Activated CD8-positive, alpha-beta memory T cell treated with anti-CD3 and anti-CD28 coated beads for 48 hours (primary cell): ENCODE measurements at regions not wholly inside any gene's neighbourhood (a gene's known extent, or its start where the extent isn't known, plus 50 kb on each side); places are given as distances from the start of the nearest gene placed in this dataset.

ENCODE experiments used
- DNase-seq, 3 experiments: peaks; one replicate each; pipeline ENCODE4 v3.0.0-alpha.2; 2020; ENCODE audit warnings: low read depth in 2 of 3, low spot score in 2 of 3

DNA sequence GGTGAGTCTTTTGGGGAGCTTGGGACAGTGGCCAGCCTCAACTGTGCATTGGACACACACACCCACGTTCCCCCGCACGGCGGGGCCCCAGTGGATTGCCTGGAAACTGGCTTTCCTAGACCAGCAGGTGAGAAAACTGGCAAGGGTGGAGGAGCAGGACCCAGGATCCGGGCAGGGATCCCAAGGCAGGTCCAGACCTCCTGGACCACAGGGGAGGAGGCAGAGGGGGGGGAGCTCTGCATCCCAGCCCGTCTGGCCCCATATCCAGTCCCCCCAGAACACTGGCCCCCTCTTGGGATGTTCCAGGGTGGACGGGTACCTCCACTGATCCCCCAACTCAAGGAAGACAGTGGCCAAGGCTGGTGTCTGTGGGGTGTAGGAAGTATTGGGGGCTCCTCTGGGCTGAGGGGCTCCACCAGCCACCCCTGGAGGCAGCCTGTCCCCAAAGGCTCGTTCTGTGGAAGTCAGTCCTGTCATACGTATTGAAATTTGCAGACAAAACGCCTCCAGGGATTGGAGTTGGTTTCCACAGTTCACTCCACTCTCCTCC is 89.3 kb upstream of the LINC01488 start:
- no peak for DNase-seq

DNA sequence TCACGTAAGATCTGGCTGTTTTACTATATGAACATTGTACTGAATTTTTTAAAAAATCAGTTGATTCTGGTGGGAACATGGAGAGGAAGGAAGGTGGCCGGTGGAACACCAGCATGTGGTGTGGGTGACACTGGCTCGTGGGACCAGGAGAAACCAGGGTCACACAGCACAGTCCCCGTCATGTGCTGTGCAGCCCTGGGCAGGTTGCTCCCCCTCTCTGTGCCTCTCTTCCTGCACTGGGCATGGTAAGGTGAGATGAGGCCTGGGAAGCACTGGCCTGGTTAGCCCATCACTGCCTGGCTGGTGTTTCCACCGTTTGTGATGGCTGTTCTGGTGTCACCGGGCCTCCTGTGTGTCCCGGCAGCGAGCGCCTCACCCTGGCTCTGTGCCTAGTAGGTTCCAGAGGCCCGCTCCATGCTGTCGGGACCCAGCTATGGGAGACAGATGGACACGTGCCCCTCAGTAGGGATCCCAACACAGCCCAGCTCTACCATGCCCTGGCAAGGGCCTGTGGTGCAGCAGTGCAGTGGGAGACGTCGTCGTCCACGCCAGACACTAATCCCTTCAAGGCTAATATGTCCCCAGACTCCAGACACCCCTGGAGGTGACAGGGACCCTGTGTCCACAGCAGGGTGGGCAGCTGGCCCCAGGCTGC is 88.2 kb upstream of the LINC01488 start:
- no peak for DNase-seq

- DNase-seq: no peak
Measured at GRCh38 chr11:69393865-69394233, 87.6 kb upstream of the LINC01488 start.

DNA sequence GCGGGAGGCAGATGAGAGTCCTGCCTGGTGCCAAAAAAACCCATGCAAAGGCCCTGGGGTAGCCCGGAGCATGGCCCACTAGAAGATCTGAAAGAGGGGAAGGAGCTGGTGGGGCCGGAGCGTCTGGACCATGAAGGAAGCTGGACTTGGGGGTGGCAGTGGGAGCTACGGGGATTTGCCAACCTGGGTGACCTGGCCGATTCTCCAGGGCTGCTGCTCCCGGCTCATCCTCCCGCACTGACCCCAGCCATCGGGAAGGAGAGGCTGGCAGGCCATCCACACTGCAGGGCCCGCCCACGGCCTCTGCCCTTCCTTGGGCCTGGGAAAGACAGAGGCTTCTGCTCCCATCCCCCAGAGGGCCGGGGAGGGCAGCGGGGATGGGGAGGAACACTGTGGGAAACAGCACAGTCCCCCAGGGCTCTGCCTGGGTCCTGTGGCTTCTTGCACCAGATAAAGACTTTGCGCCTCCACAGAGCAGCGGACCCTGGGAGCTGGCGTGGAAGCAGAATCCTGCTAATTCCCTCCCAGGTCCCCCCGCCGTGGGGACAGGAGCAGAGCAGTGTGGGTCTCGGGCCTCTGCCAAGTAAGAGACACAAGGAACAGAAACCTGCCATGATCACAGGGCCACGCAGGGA is 87.1 kb upstream of the LINC01488 start:
- no peak for DNase-seq

DNA sequence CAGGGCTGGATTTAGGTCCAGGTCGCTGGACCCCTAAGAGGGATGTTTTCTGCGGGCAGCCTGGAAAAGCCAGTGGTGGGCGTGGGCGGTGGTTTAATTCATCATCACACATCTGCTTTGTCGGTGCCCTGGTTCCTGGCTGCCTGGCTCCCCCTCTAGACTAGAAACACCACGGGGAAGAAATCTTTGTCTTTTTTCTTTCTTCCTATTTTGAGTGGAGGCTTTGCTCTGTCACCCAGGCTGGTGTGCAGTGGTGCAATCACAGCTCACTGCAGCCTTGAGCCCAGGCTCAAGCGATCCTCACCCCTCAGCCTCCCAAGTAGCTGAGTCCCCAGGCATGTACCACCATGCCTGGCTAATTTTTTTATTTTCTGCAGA is 86.6 kb upstream of the LINC01488 start:
- DNase-seq: no peak

- no peak for DNase-seq
Measured at GRCh38 chr11:69395287-69395686, 86.2 kb upstream of the LINC01488 start.

DNA sequence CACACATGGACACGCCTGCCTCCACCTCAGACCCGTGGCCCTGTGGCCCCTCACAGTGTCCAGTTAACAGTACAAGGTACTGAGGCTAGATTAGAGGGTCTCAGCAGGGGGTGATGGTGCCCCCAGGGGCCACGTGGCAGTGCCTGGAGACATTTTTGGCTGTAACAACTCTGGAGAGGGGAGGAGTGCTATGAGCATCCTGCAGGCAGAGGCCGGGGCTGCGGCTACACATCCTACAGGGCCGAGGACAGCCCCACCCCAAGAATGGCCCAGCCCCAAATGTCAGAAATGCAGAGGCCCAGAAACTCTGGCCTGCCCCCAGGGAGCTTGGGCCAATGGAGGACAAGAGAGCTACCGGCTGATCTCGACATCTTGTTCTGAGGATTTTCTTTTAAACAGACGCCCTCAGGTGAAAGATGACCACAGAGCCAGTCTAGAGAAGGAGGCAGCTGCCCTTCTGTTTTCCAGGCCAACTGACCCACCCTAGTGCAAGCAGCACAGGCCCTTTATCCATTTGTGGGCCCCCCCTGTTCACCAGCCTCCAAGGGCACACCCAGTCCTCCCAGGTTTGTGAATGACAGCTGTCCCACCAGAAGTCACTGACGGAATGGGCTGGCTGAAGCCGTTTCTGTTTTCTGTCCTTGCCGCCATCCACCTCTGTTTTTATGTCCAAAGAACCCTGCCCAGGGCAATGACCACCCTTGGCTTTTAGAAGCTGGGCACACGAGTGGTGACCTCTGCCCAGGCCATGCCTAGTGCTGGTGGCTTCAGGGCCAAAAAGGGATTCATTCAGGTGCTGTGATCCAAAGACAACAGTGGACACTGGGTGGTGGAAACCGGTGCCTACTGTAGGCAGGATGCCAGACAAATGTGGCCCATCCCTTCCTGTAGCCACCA is 85.2 kb upstream of the LINC01488 start:
- DNase-seq: no peak

DNA sequence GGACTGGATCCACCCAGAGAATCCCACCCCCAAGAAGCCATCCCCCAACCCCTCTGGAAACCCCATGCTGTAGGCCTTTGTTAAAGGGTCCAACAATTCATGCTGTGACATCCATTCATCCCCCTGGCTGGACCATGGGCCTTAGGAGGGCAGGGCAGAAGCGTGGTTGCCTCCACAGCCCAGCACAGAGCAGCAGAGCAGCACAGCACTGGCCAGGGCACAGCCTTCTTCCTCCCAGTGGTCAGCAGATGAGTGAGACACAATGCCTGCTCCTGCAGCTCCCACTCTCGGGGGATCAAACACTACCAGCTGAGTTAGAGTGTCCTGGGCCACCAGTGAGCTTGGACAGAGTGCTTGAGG is 84.5 kb upstream of the LINC01488 start:
- DNase-seq: no peak

DNA sequence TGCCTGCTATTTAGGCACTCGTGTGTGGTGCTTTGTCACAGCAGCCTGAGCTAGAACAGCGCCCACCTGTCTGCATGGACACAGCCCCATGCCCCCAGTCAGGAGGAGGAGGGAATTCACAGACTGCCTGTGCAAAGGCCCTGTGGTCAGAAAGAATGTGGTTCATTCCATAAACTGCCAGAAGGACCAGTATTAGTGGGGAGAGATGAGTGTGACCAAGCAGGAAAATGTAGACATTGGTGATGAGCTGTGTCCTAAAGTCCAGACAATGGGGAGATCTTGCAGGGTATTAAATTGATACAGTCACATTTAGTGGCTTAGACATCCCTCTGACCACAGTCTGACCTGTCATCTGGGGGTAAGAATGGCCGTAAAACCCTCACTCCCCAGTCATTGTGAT is 83.7 kb upstream of the LINC01488 start:
- DNase-seq: no peak

- DNase-seq: no peak
Measured at GRCh38 chr11:69398529-69399492, 82.7 kb upstream of the LINC01488 start.

DNA sequence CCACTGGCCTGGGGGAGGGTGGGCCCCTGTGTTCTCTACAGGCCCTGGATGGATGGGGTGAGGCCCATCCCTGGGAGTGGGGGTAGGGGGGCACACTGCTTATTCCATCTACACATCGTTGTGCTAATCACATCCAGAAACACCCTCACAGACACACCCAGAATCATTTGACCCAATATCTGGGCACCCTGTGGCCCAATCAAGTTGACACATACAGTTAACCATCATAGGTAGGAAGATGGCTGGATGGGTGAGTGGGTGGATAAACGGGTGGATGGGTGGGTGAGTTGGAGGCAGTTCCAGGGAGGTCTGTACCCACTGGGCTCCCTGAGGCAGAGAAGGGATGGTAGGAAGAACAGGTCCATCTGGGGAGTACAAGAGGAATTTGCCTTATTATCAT is 81.3 kb upstream of the LINC01488 start:
- DNase-seq: no peak

DNA sequence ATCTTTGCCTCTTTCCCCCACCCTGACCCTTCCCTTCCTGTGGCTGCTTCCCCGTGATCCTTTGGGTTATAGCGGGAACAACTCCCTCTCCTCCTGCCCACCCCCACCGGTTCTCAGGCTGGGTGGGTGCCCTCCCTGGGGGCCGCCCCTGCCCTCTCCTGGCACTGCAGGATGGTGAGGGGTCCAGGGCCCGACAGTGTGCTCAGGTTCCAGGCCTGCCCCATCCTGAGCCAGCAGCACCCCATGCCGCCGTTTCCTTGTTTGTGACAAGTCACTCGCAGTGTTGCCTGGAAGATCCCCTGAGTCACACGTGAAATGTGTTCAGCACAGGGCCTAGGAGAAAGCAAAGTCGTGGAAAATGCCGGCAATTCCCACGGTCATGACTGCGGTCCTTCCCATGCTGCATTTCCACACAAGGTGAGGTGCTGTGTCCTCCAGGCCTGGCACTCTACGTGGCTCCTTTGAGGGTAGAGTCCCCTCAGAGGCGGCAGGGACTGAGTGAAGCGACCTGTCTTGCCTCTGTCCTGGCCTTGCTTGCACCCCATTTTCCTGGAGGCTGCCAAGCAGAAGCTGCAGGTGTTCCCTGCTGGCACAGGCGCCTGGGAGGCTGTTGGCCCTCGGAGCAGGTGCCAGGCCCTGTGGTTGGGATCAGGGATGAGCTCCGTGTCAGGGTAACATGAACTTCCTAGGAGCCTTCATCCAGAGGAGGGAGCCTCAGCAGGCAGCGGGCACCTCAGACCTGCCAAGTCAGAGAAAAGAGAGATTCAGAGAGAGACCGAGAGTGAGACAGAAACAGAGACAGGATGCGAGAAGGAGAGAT is 80.5 kb upstream of the LINC01488 start:
- DNase-seq: no peak

- no peak for DNase-seq
Measured at GRCh38 chr11:69401715-69402114, 79.7 kb upstream of the LINC01488 start.

GRCh38 chr11:69402251-69402887 is 79.1 kb upstream of the LINC01488 start:
- no peak for DNase-seq

- DNase-seq: no peak
Measured at GRCh38 chr11:69403556-69404215, 77.8 kb upstream of the LINC01488 start.

GRCh38 chr11:69406060-69406459 is 75.4 kb upstream of the LINC01488 start:
- no peak for DNase-seq

- no peak for DNase-seq
Measured at GRCh38 chr11:69409812-69410645, 71.4 kb upstream of the LINC01488 start.

DNA sequence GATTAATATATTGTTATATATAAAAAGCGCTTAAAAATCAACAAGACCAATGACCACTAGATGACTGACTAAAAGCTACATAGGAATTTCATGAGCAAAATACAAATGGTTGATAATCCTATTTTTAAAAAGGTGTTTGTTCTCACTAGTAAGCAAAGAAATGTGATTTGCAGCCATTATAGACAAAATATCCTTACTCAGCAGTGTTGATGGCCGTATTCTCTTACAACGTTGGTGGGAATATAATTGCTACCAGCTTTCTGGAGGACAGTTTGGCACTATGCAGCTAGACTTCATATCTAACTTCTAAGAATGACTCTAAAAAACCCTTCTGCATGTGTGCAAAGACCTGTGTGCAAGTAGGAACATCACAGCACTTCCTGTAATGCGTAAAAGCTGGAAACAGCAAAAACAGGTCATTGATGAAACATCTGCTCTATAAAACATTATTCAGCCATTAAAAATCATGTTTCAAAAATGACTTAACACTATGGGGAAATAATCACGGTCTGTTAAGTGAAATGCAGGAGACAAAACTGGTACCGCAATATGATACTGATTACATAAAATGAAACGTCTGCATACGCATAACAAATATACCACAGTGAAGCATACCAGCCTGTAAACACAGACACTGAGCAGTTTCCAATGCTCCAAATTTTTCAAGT is 70.1 kb upstream of the LINC01488 start:
- no peak for DNase-seq
